ENCODE measurements at regions not wholly inside any gene's neighbourhood (a gene's known extent, or its start where the extent isn't known, plus 50 kb on each side); places are given as distances from the start of the nearest gene placed in this dataset.

- H3K27me3 ChIP-seq (ENCODE audit: insufficient read depth, poor library complexity, severe bottlenecking) = no peaks in the 10 kb centered on the region
Measured at GRCh38 chr1:38641661-38642060, 217.9 kb downstream of the RRAGC start.

DNA sequence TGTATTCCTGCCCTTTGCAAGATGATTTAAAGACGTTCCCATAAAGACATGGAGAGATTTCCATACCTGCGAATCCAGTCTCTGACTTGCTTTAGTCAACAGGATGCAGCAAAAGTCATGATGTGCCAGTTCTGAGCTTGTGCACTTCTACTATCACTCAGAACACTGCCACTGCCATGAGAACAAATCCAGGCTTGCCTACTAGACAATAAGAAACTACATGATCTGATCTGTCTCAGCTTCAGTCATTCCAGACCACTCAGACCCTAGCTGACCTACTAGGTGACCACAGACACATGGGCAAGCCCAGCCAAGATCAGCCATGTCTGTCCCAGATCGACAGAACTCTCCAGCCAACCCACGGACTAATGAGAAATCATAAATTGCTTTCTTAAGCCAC is 219.2 kb downstream of the RRAGC start:
- TF ChIP-seq, protein P1, sequence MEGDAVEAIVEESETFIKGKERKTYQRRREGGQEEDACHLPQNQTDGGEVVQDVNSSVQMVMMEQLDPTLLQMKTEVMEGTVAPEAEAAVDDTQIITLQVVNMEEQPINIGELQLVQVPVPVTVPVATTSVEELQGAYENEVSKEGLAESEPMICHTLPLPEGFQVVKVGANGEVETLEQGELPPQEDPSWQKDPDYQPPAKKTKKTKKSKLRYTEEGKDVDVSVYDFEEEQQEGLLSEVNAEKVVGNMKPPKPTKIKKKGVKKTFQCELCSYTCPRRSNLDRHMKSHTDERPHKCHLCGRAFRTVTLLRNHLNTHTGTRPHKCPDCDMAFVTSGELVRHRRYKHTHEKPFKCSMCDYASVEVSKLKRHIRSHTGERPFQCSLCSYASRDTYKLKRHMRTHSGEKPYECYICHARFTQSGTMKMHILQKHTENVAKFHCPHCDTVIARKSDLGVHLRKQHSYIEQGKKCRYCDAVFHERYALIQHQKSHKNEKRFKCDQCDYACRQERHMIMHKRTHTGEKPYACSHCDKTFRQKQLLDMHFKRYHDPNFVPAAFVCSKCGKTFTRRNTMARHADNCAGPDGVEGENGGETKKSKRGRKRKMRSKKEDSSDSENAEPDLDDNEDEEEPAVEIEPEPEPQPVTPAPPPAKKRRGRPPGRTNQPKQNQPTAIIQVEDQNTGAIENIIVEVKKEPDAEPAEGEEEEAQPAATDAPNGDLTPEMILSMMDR (IDR thresholded peaks at IDR 0.05; ENCODE audit: insufficient read depth, low read length) = no peak
- TF ChIP-seq REST (IDR thresholded peaks at IDR 0.05; ENCODE audit: insufficient replicate concordance, low read depth) (no peak), POLR2AphosphoS5 (IDR thresholded peaks at IDR 0.05; ENCODE audit: low read depth) (no peak), SPI1 (IDR thresholded peaks at IDR 0.05; ENCODE audit: borderline replicate concordance, low read depth) (no peak), GABPA (IDR thresholded peaks at IDR 0.05; ENCODE audit: low read depth) (no peak)
- DNase-seq (ENCODE audit: low read depth in 1 of 2, low spot score in 1 of 2) = no peak
- Histone ChIP-seq H3K27ac (replicated peaks) (no peak overlapping the region), H3K4me3 (replicated peaks; ENCODE audit: insufficient read depth, low read length) (no peak overlapping the region), H3K27me3 (ENCODE audit: insufficient read depth, poor library complexity, severe bottlenecking) (no peaks in the 10 kb centered on the region)

More at GRCh38 chr1:38641661-38642060, 217.9 kb downstream of the RRAGC start:
- Histone ChIP-seq H3K27ac (replicated peaks) (no peak overlapping the region), H3K4me3 (replicated peaks; ENCODE audit: insufficient read depth, low read length) (no peak overlapping the region)
- DNase-seq (ENCODE audit: low read depth in 1 of 2, low spot score in 1 of 2) = no peak
- TF ChIP-seq POLR2AphosphoS5 (IDR thresholded peaks at IDR 0.05; ENCODE audit: low read depth) (no peak), REST (IDR thresholded peaks at IDR 0.05; ENCODE audit: insufficient replicate concordance, low read depth) (no peak), SPI1 (IDR thresholded peaks at IDR 0.05; ENCODE audit: borderline replicate concordance, low read depth) (no peak), GABPA (IDR thresholded peaks at IDR 0.05; ENCODE audit: low read depth) (no peak)
- TF ChIP-seq, protein P1 (IDR thresholded peaks at IDR 0.05; ENCODE audit: insufficient read depth, low read length) = no peak

GRCh38 chr1:38628241-38628640 is 231.3 kb downstream of the RRAGC start:
- no peak for DNase-seq (ENCODE audit: low read depth in 1 of 2, low spot score in 1 of 2)
- H3K4me3 ChIP-seq (replicated peaks; ENCODE audit: insufficient read depth, low read length) = no peak overlapping the region
- H3K27me3 ChIP-seq (ENCODE audit: insufficient read depth, poor library complexity, severe bottlenecking) = no peaks in the 10 kb centered on the region
- no peak overlapping the region for H3K27ac ChIP-seq (replicated peaks)
- TF ChIP-seq POLR2AphosphoS5 (IDR thresholded peaks at IDR 0.05; ENCODE audit: low read depth) (no peak), SPI1 (IDR thresholded peaks at IDR 0.05; ENCODE audit: borderline replicate concordance, low read depth) (no peak), REST (IDR thresholded peaks at IDR 0.05; ENCODE audit: insufficient replicate concordance, low read depth) (no peak), GABPA (IDR thresholded peaks at IDR 0.05; ENCODE audit: low read depth) (no peak)
- TF ChIP-seq, protein P1 (IDR thresholded peaks at IDR 0.05; ENCODE audit: insufficient read depth, low read length) = no peak

Data from HL-60 (cell line).